HG02981 (cell line): ENCODE measurements at regions not wholly inside any gene's neighbourhood (a gene's known extent, or its start where the extent isn't known, plus 50 kb on each side); places are given as distances from the start of the nearest gene placed in this dataset.
"Not testable (repeated sequence)": the region's sequence is repeated elsewhere in the genome, so short reads cannot be mapped to it uniquely, and the experiment has no call there.

ENCODE experiments used
- ATAC-seq: cut with Tn5 transposase; IDR thresholded peaks from one replicate; pipeline ENCODE4 v1.9.1; 2021; ENCODE audit warnings: mild to moderate bottlenecking, moderate library complexity; ENCODE audit not compliant: unreplicated experiment

GRCh38 chr3:34419801-34420200 is 621.4 kb downstream of the PDCD6IP start:
- no peak for ATAC-seq

DNA sequence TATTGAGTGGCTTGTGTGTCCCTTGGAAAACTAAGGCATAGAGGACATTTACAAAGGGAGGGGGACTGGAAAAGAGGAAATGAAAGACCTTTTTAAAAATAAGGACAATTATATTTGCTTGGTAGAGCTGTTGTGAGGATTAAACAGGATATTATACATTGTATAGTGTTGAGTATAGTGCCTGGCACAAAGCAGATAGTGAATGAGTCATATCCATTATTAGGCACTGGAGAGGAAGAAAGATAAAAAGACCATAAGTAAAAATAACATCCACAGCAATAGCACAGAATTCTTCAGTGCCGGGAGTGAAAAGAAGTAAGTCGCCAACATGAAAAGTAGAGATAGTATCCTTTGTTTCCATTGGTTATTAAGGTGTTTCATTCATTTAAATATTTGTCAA is 623.3 kb downstream of the PDCD6IP start:
- ATAC-seq = no peak

- no peak for ATAC-seq
Measured at GRCh38 chr3:34439796-34440195, 641.4 kb downstream of the PDCD6IP start.

- no peak for ATAC-seq
Measured at GRCh38 chr3:34444137-34444536, 645.7 kb downstream of the PDCD6IP start.

GRCh38 chr3:34449305-34449704 is 650.9 kb downstream of the PDCD6IP start:
- ATAC-seq = no peak

DNA sequence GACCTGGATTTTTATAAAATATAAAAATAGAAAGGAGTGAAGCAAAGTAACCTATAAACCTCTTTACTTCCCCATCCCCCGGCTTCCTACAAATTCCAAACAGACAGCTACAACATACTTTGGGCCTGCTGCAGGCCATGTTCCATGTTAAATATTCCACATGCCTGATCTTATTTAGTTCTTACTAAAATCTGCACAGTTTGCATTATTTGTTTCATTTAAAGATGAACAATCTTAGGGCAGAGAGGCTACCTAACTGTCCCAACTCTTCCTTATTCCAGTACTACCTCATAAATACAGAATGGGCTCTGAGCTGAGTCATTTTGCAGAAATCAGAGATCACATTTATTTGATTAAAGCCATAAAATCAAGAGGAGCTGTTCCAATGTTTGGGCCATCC is 665.0 kb downstream of the PDCD6IP start:
- no peak for ATAC-seq

DNA sequence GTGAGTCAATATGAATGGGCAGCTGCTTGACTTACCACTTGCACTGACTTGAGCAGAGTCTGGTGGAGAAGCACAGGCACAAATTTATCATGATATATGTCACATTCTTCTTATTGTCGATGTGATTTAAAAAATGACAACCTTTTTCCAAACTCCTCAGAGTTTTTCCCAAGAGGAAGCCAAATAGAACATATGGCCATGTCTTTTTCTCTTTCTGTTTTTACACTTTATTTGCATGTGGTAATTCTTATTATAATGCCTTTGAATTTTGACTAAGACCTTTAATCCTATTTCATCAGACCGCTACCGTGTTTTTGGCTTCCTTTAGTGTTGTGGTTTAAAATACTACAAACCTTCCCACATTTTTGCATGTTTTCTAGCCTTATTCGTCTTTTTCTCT is 666.2 kb downstream of the PDCD6IP start:
- ATAC-seq = no peak

GRCh38 chr3:34475851-34476250 is 677.4 kb downstream of the PDCD6IP start:
- ATAC-seq = no peak

DNA sequence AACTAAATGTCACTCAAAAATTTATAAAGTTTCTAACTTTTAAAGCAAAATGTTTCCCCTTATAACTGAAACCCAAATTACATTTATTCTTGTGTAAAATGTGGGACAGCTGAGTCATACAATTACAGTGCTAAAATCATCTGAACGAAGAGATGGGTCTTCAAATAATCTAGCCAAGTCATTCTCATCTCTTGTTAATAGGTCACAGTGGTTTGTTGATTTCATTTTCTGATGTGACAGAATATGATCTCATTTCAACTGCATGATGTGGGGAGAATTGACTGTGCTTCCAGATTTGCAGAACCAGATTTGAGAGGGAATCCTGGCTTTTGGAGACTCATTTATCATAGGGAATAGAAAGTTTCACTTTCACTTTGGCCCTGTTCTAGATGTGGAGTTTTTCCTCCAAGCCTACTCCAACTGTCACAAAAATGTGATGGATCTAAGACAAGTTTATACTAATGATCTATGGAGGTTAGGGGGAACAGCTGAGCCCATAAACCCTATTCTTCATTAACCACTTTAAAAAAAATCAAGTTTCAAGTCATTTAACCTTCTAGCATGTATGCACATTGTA is 685.0 kb downstream of the PDCD6IP start:
- ATAC-seq = no peak

DNA sequence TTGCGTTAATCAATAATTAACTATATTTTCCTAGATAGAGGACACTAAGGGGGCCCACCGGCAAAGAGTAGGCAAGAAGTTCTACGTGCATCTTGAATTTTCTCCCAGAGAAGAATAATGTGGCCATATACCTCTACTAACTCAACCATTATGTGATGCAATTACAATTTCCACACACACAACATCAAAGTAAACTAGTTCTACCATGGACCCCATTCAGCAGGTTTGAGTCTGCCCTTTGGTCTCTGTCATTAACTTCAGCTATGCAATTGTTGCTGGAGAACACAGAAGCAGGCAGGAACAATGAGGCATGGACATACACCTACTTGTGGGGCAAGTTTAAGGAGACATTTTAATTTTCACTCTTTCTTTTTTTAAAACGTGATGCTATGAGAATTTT is 705.9 kb downstream of the PDCD6IP start:
- no peak for ATAC-seq

DNA sequence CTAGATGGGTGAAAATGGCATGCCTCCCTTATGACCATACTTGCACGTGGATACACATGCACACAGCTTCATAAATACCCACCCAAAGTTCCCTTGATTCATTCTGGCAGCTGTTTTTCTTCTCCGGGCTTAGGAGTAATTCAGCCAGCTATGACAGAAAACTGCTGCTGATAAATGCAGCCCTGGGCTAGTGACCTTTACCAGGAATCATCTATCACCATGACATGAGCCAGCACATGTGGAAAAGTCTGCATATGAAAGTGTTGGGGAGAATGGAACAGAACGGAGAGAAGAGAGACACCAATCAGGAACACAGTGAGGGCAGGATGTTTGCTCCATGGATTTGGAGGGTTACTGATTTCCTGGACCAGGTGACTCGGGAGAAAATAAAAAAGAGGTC is 706.3 kb downstream of the PDCD6IP start:
- ATAC-seq = no peak

GRCh38 chr3:34508732-34509131 is 710.3 kb downstream of the PDCD6IP start:
- no peak for ATAC-seq

- ATAC-seq = no peak
Measured at GRCh38 chr3:34511891-34512290, 713.5 kb downstream of the PDCD6IP start.

GRCh38 chr3:34519008-34519407 is 720.6 kb downstream of the PDCD6IP start:
- ATAC-seq = not testable (repeated sequence)

GRCh38 chr3:34531156-34531555 is 732.7 kb downstream of the PDCD6IP start:
- no peak for ATAC-seq

- ATAC-seq = no peak
Measured at GRCh38 chr3:34533451-34533850, 735.0 kb downstream of the PDCD6IP start.

- ATAC-seq = no peak
Measured at GRCh38 chr3:34534013-34534412, 735.6 kb downstream of the PDCD6IP start.

GRCh38 chr3:34544136-34544535 is 745.7 kb downstream of the PDCD6IP start:
- no peak for ATAC-seq

DNA sequence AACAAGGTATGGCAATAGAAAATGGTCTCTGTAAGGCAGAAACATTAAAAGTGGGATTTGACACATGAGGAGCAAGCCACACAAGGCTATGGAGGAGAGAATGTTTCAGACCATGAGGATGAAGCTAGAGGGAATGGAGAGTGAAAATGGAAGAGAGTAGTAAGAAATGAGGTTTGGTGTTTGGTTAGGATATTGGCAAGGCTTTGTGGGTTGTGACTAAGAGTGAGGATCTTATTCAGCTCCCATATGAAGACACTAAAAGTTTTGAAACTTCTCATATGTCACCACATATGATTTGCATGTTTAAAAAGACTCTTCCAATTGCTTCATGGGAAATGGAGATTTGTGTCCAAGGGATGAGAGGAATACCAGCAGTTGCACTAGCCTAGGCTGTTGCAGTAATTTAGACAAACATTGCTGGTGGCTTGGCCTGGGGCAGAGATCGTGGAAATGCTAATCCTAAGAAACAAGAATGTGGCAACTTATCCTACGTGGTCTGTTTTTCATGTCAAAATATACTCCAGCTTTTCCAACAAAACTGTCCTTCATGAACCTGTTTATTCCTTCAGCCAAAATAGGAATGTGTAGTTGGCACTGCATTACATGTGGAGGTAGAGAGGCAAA is 749.0 kb downstream of the PDCD6IP start:
- ATAC-seq = no peak

- no peak for ATAC-seq
Measured at GRCh38 chr3:34567266-34567665, 768.8 kb downstream of the PDCD6IP start.

DNA sequence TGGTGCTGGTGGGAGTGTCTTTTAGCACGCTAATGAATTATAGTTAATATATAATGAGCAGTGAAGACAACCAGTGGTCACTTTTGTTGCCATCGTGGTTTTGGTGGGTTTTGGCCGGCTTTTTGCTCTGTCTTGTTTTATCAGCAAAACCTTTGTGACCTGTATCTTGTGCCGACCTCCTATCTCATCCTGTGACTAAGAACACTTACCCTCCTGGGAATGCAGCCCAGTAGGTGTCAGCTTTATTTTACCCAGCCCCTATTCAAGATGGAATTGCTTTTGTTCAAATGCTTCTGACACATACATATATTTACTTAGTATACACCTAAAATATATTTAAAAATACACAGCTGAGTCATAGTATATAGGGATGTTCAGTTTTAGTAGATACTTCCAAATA is 770.3 kb downstream of the PDCD6IP start:
- no peak for ATAC-seq

GRCh38 chr3:34569437-34569836 is 771.0 kb downstream of the PDCD6IP start:
- no peak for ATAC-seq
